ENCODE measurements at regions not wholly inside any gene's neighbourhood (a gene's known extent, or its start where the extent isn't known, plus 50 kb on each side); places are given as distances from the start of the nearest gene placed in this dataset.

DNA sequence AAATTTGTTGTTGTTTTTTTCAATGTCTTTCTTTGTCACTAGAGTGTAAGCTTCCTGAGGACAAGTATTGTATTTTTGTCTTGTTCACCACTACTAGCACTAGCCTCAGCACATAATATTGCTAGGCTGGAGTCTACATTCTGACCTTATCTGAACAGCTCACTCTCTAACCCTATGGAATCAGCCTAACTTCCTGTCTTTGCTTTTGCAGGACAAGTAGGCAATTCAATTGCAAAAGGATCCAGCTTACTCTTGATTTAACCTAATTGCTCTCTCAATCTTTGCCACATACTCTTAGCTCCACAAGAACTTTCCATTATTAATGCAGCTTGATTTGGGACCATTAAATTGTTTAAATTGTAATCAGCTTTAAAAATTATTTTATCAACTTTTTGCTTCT, 308.5 kb downstream of the MAN2A1 start:
- intact Hi-C loops (cut with micrococcal nuclease) = no loop called here
- Histone ChIP-seq H3K9me3 (ENCODE audit: control insufficient read depth, insufficient read depth, low read length) (no peaks in the 10 kb centered on the region), H3K36me3 (ENCODE audit: control insufficient read depth, insufficient read depth, low read length) (no peaks in the 10 kb centered on the region), H3K27me3 (ENCODE audit: control insufficient read depth, insufficient read depth, low read length) (no peaks in the 10 kb centered on the region), H3K4me1 (ENCODE audit: control insufficient read depth, insufficient read depth, low read length) (no peaks in the 10 kb centered on the region), H3K4me3 (ENCODE audit: low read length) (no peak overlapping the region), H3K27ac (ENCODE audit: low read length) (no peak overlapping the region)
- H3K4me3 Mint-ChIP-seq = no peak overlapping the region
- no peak for ATAC-seq
- no peak for DNase-seq
- H3K27ac Mint-ChIP-seq = no peak overlapping the region
- peaks cover 0 to 4% of the 10 kb centered on the region in 2 donors for H3K9me3 Mint-ChIP-seq
- H3K27me3 Mint-ChIP-seq (ENCODE audit: low read depth in 2 of 2) = peaks cover 3 to 16% of the 10 kb centered on the region in 2 donors
- H3K36me3 Mint-ChIP-seq = peaks cover 6% of the 10 kb centered on the region
- TF ChIP-seq CTCF (IDR thresholded peaks at IDR 0.05) = no peak
- peaks cover 12 to 15% of the 10 kb centered on the region in 2 donors for H3K4me1 Mint-ChIP-seq

DNA sequence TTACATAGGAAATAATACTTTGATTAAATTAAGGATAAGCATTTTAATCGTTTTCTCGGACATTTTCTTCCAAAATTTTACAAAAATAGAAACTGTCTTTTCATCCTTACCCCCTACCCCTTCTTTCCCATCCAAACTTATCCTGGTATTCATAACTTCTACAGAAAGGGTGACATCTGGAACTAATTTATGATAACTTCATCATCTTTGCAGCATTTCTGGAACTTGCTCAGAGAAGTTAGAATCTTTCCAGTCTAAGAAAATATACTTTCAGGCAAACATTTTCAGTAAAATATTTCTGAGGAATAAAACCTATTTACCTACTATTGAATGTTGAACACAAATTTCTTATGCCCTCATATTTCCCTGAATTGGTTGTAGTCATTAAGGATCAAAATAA, 309.0 kb downstream of the MAN2A1 start:
- intact Hi-C loops (cut with micrococcal nuclease) = no loop called here
- no peaks in the 10 kb centered on the region for H3K36me3 ChIP-seq (ENCODE audit: control insufficient read depth, insufficient read depth, low read length)
- H3K27ac ChIP-seq (ENCODE audit: low read length) = no peak overlapping the region
- Mint-ChIP-seq H3K4me3 (no peak overlapping the region), H3K36me3 (peaks cover 6% of the 10 kb centered on the region), H3K27ac (no peak overlapping the region), H3K27me3 (ENCODE audit: low read depth in 2 of 2) (peaks cover 3 to 13% of the 10 kb centered on the region in 2 donors), H3K9me3 (peaks cover 0 to 4% of the 10 kb centered on the region in 2 donors), H3K4me1 (peaks cover 12 to 15% of the 10 kb centered on the region in 2 donors)
- no peak for ATAC-seq
- no peaks in the 10 kb centered on the region for H3K27me3 ChIP-seq (ENCODE audit: control insufficient read depth, insufficient read depth, low read length)
- H3K9me3 ChIP-seq (ENCODE audit: control insufficient read depth, insufficient read depth, low read length) = no peaks in the 10 kb centered on the region
- no CpG with 5 or more reads among the region's 2 CpGs for WGBS (ENCODE audit: insufficient coverage)
- H3K4me3 ChIP-seq (ENCODE audit: low read length) = no peak overlapping the region
- no peaks in the 10 kb centered on the region for H3K4me1 ChIP-seq (ENCODE audit: control insufficient read depth, insufficient read depth, low read length)
- DNase-seq = no peak
- no peak for TF ChIP-seq CTCF (IDR thresholded peaks at IDR 0.05)

DNA sequence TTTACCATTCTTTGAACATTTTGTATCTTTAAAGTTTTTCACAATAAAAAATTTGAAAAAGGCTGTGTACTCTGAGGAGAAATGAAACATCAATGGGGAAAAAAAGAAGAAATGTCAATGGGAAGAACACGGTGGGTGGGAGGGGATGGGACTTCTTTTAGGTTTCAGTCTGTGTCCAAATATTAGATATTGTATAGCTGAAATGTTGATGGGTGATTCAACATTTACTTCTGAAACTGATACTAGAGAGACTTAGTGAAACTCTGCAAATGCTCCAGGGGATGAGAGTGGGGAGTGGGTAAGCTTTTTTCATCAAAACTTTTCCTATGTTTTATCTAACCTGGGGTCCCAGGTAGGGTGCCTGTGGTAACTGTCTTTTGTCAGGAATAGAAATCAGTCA, 311.9 kb downstream of the MAN2A1 start:
- 74% methylated on average over 1 of the region's 1 CpG for WGBS (ENCODE audit: insufficient coverage)
- H3K36me3 Mint-ChIP-seq = peaks cover 6% of the 10 kb centered on the region

More for the DNA sequence above, 311.9 kb downstream of the MAN2A1 start:
- Mint-ChIP-seq H3K27ac (no peak overlapping the region), H3K4me1 (peaks cover 12 to 17% of the 10 kb centered on the region in 2 donors), H3K9me3 (peaks cover 0 to 4% of the 10 kb centered on the region in 2 donors), H3K27me3 (ENCODE audit: low read depth in 2 of 2) (peaks cover 0 to 8% of the 10 kb centered on the region in 2 donors), H3K4me3 (no peak overlapping the region)
- H3K9me3 ChIP-seq (ENCODE audit: control insufficient read depth, insufficient read depth, low read length) = no peaks in the 10 kb centered on the region
- H3K4me3 ChIP-seq (ENCODE audit: low read length) = no peak overlapping the region
- intact Hi-C loops (cut with micrococcal nuclease) = no loop called here
- ATAC-seq = no peak
- H3K36me3 ChIP-seq (ENCODE audit: control insufficient read depth, insufficient read depth, low read length) = no peaks in the 10 kb centered on the region
- no peak for DNase-seq
- no peaks in the 10 kb centered on the region for H3K27me3 ChIP-seq (ENCODE audit: control insufficient read depth, insufficient read depth, low read length)
- H3K27ac ChIP-seq (ENCODE audit: low read length) = no peak overlapping the region
- no peaks in the 10 kb centered on the region for H3K4me1 ChIP-seq (ENCODE audit: control insufficient read depth, insufficient read depth, low read length)
- no peak for TF ChIP-seq CTCF (IDR thresholded peaks at IDR 0.05)

All from natural killer cell (primary cell).